Nephron progenitor cell (in vitro differentiated cells): ENCODE measurements at regions not wholly inside any gene's neighbourhood (a gene's known extent, or its start where the extent isn't known, plus 50 kb on each side); places are given as distances from the start of the nearest gene placed in this dataset.

Source experiments
- DNase-seq: peaks from one replicate; pipeline ENCODE4 v3.0.0; 2021
- H3K27ac Mint-ChIP-seq: 2 replicates; pipeline ENCODE4 v1.8.0; 2021; ENCODE audit warnings: mild to moderate bottlenecking, moderate library complexity, mixed read lengths
- H3K27me3 Mint-ChIP-seq: 2 replicates; pipeline ENCODE4 v1.8.0; 2021; ENCODE audit warnings: mild to moderate bottlenecking, low read depth, mixed read lengths; ENCODE audit not compliant: poor library complexity
- H3K36me3 Mint-ChIP-seq: 2 replicates; pipeline ENCODE4 v1.8.0; 2021; ENCODE audit warnings: low read depth, mixed read lengths
- H3K4me1 Mint-ChIP-seq: 2 replicates; pipeline ENCODE4 v1.8.0; 2021; ENCODE audit warnings: mixed read lengths
- H3K4me3 Mint-ChIP-seq: 2 replicates; pipeline ENCODE4 v1.8.0; 2021; ENCODE audit warnings: mild to moderate bottlenecking, moderate library complexity, mixed read lengths
- H3K9me3 Mint-ChIP-seq: 2 replicates; pipeline ENCODE4 v1.8.0; 2021; ENCODE audit warnings: mild to moderate bottlenecking, moderate library complexity, mixed read lengths
- TF ChIP-seq, protein P1 (sequence below): fragments of 200-600 bp; sonication (generic); IDR thresholded peaks from 2 replicates; pipeline ENCODE4 v1.5.0; 2021; ENCODE audit warnings: antibody characterized with exemption

DNA sequence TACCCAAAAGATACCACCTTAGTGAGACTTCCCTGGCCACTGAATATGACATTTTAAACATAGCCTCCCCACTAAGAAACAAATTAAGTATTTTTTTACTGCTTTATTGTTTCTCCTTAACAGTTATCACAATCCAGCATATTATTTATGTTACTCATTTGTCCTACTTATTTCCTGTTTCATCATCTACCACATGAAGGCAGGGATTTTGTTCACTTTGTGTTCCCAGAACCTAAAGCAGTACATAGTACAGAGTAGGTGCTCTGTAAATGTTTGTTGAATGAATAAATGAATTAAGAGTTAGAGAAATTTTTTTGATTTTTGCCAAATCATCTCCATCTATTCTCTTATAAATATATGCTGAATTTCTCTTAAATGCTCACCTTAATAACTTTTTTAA is 318.4 kb upstream of the GIMD1 start:
- no peaks in the 10 kb centered on the region for H3K9me3 Mint-ChIP-seq
- no peak overlapping the region for H3K4me3 Mint-ChIP-seq
- TF ChIP-seq, protein P1, sequence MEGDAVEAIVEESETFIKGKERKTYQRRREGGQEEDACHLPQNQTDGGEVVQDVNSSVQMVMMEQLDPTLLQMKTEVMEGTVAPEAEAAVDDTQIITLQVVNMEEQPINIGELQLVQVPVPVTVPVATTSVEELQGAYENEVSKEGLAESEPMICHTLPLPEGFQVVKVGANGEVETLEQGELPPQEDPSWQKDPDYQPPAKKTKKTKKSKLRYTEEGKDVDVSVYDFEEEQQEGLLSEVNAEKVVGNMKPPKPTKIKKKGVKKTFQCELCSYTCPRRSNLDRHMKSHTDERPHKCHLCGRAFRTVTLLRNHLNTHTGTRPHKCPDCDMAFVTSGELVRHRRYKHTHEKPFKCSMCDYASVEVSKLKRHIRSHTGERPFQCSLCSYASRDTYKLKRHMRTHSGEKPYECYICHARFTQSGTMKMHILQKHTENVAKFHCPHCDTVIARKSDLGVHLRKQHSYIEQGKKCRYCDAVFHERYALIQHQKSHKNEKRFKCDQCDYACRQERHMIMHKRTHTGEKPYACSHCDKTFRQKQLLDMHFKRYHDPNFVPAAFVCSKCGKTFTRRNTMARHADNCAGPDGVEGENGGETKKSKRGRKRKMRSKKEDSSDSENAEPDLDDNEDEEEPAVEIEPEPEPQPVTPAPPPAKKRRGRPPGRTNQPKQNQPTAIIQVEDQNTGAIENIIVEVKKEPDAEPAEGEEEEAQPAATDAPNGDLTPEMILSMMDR = no peak
- H3K4me1 Mint-ChIP-seq = no peaks in the 10 kb centered on the region
- DNase-seq = no peak
- H3K36me3 Mint-ChIP-seq = no peaks in the 10 kb centered on the region
- H3K27ac Mint-ChIP-seq = no peak overlapping the region
- H3K27me3 Mint-ChIP-seq = no peaks in the 10 kb centered on the region

DNA sequence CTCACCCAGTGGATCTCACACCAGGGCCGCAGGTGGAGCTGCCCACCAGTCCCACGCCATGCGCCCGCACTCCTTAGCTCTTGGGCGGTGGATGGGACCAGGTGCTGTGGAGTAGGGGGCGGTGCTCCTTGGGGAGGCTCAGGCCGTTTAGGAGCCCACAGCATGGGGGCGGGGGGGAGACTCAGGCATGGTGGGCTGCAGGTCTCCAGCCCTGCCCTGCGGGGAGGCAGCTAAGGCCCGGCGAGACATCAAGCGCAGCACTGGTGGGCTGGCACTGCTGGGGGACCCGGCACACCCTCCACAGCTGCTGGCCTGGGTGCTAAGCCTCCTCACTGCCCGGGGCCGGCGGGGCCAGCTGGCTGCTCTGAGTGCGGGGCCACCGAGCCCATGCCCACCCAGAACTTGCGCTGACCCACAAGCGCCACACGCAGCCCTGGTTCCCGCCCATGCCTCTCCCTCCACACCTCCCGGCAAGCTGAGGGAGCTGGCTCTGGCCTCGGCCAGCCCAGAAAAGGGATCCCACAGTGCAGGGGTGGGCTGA is 312.9 kb upstream of the GIMD1 start:
- H3K27ac Mint-ChIP-seq = no peak overlapping the region
- no peaks in the 10 kb centered on the region for H3K36me3 Mint-ChIP-seq
- peaks cover 4% of the 10 kb centered on the region for H3K9me3 Mint-ChIP-seq
- TF ChIP-seq, protein P1 = no peak
- no peak for DNase-seq
- H3K4me3 Mint-ChIP-seq = no peak overlapping the region
- no peaks in the 10 kb centered on the region for H3K27me3 Mint-ChIP-seq
- H3K4me1 Mint-ChIP-seq = no peaks in the 10 kb centered on the region

DNA sequence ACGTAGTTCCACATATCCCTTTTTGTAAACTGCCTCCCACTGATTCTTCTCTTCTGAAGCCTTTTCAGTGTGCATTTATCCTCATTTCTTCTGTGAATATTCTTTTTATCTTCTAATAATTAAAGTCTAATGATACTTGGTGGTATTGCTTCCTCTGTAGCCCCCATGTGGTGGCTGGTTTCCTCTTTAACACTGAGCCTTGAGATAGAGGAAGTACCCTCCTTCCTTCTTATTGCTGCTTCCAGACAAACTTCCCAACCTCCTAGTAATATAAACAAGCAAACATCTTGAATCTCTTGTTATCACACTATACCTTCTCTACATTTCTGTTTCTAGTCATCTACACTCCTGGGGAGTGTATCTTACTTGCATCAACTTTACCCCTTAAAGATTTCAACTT is 310.5 kb upstream of the GIMD1 start:
- H3K4me1 Mint-ChIP-seq = no peaks in the 10 kb centered on the region
- TF ChIP-seq, protein P1 = no peak
- H3K4me3 Mint-ChIP-seq = no peak overlapping the region
- H3K9me3 Mint-ChIP-seq = peaks cover 13% of the 10 kb centered on the region
- no peak for DNase-seq
- no peaks in the 10 kb centered on the region for H3K27me3 Mint-ChIP-seq
- H3K27ac Mint-ChIP-seq = no peak overlapping the region
- no peaks in the 10 kb centered on the region for H3K36me3 Mint-ChIP-seq

DNA sequence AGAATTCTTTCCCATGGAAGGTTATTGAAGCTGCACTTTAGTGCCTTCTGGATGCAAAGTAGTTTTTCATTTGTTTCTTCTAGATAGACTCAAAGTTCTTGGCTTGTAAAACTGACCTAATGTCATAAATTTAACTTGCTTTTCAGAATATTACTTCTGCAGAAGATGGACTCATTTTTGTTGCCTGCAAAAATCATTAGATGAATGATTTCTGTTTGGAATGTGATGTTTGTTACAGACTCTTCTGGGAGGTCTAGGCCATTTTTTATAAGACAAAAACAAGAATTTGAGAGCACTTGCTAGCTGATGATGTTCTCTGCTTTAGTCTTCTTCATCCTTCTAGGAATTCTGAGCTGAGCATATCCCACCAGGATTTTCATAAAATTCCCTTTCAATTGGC is 308.6 kb upstream of the GIMD1 start:
- H3K4me3 Mint-ChIP-seq = no peak overlapping the region
- H3K9me3 Mint-ChIP-seq = peaks cover 27% of the 10 kb centered on the region
- no peaks in the 10 kb centered on the region for H3K27me3 Mint-ChIP-seq
- TF ChIP-seq, protein P1 = no peak
- H3K36me3 Mint-ChIP-seq = no peaks in the 10 kb centered on the region
- H3K27ac Mint-ChIP-seq = no peak overlapping the region
- no peaks in the 10 kb centered on the region for H3K4me1 Mint-ChIP-seq
- no peak for DNase-seq

DNA sequence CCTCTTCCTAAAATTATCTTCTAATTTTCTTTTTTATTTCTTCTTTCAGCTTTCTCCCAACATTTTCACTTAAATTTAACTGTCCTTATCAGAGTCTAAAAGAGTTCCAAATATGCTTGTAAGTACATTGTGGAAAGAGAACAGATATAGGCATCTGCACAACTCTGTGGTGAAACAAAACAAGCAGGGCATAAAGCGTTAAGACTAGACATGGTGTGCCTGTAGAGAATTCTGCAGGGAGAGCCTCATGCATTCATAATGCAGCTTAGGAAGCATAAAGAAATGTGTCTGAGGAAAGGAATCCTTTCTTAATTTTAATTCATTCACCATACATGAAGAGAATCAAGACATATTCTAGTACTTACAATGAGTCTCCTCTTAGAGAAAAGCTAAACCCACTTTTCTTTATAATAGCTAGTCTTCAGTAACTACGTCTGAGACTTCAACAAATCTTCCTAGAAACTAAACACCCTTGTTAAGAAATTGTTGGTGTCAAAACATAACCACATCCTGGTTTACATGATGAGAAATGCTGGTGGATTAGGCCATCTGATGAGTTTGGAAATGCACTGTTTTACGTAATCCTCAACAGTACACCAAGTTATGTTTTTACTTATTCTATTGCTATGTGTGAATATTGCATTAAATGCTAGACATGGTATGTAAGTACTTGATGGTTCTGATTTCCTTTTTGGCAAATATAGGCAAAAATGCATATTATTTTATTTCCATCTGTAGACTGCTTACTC is 307.8 kb upstream of the GIMD1 start:
- H3K27ac Mint-ChIP-seq = no peak overlapping the region
- H3K4me1 Mint-ChIP-seq = no peaks in the 10 kb centered on the region
- no peak for DNase-seq
- no peaks in the 10 kb centered on the region for H3K27me3 Mint-ChIP-seq
- TF ChIP-seq, protein P1 = no peak
- no peaks in the 10 kb centered on the region for H3K36me3 Mint-ChIP-seq
- H3K9me3 Mint-ChIP-seq = peaks cover 27% of the 10 kb centered on the region
- no peak overlapping the region for H3K4me3 Mint-ChIP-seq

DNA sequence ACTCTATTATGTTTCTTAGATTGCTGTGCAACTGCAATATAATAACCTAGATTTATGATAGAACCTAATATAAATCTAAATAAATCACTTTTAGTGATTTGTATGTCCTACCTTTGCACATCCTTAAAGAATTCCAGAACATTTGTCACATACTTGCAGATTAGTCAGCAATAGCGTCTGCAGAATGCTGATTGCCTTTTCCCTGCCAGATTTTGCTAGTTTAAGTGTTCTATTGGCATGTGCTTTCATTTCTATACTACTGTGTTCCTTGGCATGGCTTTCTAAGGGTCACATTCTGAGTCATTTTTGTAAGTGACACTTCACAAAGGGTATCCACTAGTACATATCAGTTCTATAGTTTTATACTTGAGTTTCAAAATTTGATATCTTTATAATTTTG is 303.1 kb upstream of the GIMD1 start:
- Mint-ChIP-seq H3K4me1 (no peaks in the 10 kb centered on the region), H3K4me3 (no peak overlapping the region), H3K9me3 (peaks cover 23% of the 10 kb centered on the region), H3K27me3 (no peaks in the 10 kb centered on the region), H3K36me3 (no peaks in the 10 kb centered on the region), H3K27ac (no peak overlapping the region)
- TF ChIP-seq, protein P1 = no peak
- no peak for DNase-seq
